H1 (cell line): ENCODE measurements at regions not wholly inside any gene's neighbourhood (a gene's known extent, or its start where the extent isn't known, plus 50 kb on each side); places are given as distances from the start of the nearest gene placed in this dataset.

Experiments
- CTCF ChIA-PET: fragments of 300-600 bp; sonication (Branson Sonifier 250); formaldehyde crosslinking; loops from one replicate; lab custom pipeline; 2021; ENCODE audit not compliant: partially characterized antibody; lab: Charles Lee
- POLR2A ChIA-PET: fragments of 300-600 bp; sonication (Branson Sonifier 250); formaldehyde crosslinking; loops from one replicate; lab custom pipeline; 2021; ENCODE audit warnings: inconsistent platforms; ENCODE audit not compliant: partially characterized antibody; lab: Charles Lee
- DNase-seq, 2 experiments: peaks; one replicate each; pipeline versions ENCODE4 v3.0.0 to v3.0.0-alpha.2; 2010 to 2022; ENCODE audit warnings: low spot score in 2 of 2, low read depth in 1 of 2, mixed read lengths in 1 of 2
- FAIRE-seq: peaks from 2 replicates; lab custom pipeline; 2011; peaks lifted over from hg19 to GRCh38; lab: Jason Lieb, UNC
- H2AFZ ChIP-seq: 2 replicates; pipeline ENCODE4 v1.8.1; 2012; ENCODE audit warnings: low read length, inconsistent platforms
- H2AK5ac ChIP-seq: 2 replicates; pipeline ENCODE4 v1.6.1; 2013; ENCODE audit warnings: low read depth, low read length
- H2BK120ac ChIP-seq: replicated peaks from 2 replicates; pipeline ENCODE3; 2013; ENCODE audit warnings: low read depth, low read length, inconsistent platforms
- H2BK12ac ChIP-seq: 2 replicates; pipeline ENCODE4 v1.6.1; 2013; ENCODE audit warnings: low read depth, low read length
- H2BK15ac ChIP-seq: 2 replicates; pipeline ENCODE4 v1.6.1; 2013; ENCODE audit warnings: low read length
- H2BK20ac ChIP-seq: 2 replicates; pipeline ENCODE4 v1.6.1; 2013; ENCODE audit warnings: low read length
- H2BK5ac ChIP-seq: 2 replicates; pipeline ENCODE4 v1.6.1; 2013; ENCODE audit warnings: low read depth, low read length
- H3K14ac ChIP-seq: 2 replicates; pipeline ENCODE4 v1.6.1; 2013; ENCODE audit warnings: inconsistent platforms; ENCODE audit not compliant: insufficient read length
- H3K18ac ChIP-seq: 2 replicates; pipeline ENCODE4 v1.6.1; 2013; ENCODE audit warnings: low read length; ENCODE audit errors: extremely low read depth
- H3K23ac ChIP-seq: 2 replicates; pipeline ENCODE4 v1.6.1; 2013; ENCODE audit warnings: inconsistent platforms; ENCODE audit not compliant: insufficient read length
- H3K23me2 ChIP-seq: 2 replicates; pipeline ENCODE4 v1.6.1; 2013; ENCODE audit warnings: low read depth, low read length
- H3K27ac ChIP-seq: 2 replicates; pipeline ENCODE4 v1.6.1; 2011; ENCODE audit warnings: low read depth, low read length, inconsistent platforms
- H3K27me3 ChIP-seq, 4 experiments: replicated peaks in 1 of 4; 1 replicate in 1 of 4; 2 replicates in 3 of 4; pipeline versions ENCODE4 v1.6.1 to v1.8.1; 2011 to 2013; ENCODE audit warnings: low read length in 3 of 4, mild to moderate bottlenecking in 3 of 4, inconsistent platforms in 2 of 4, mixed read lengths in 2 of 4, moderate library complexity in 1 of 4; ENCODE audit not compliant: control insufficient read depth in 3 of 4, insufficient read depth in 3 of 4; ENCODE audit errors: extremely low read depth in 1 of 4
- H3K36me3 ChIP-seq, 4 experiments: 2 replicates each; pipeline versions ENCODE4 v1.6.1 to v1.8.1; 2011 to 2013; ENCODE audit warnings: mild to moderate bottlenecking in 4 of 4, low read length in 3 of 4, moderate library complexity in 2 of 4, control low read depth in 1 of 4, inconsistent platforms in 1 of 4; ENCODE audit not compliant: insufficient read depth in 4 of 4, control insufficient read depth in 2 of 4
- H3K4ac ChIP-seq: replicated peaks from 2 replicates; pipeline ENCODE3; 2013; ENCODE audit warnings: low read length, low read depth, mixed read lengths, inconsistent platforms; ENCODE audit not compliant: insufficient read length
- H3K4me1 ChIP-seq, 4 experiments: replicated peaks in 1 of 4; 1 replicate in 1 of 4; 2 replicates in 3 of 4; pipeline versions ENCODE4 v1.6.1 to v1.8.1; 2011 to 2013; ENCODE audit warnings: low read length in 3 of 4, inconsistent platforms in 2 of 4, mixed read lengths in 1 of 4; ENCODE audit not compliant: insufficient read depth in 4 of 4, control insufficient read depth in 3 of 4
- H3K4me2 ChIP-seq, 2 experiments: 2 replicates each; pipeline versions ENCODE4 v1.6.1 to v1.8.1; 2011 to 2013; ENCODE audit warnings: low read depth in 2 of 2, low read length in 2 of 2, control low read depth in 1 of 2, inconsistent platforms in 1 of 2, mild to moderate bottlenecking in 1 of 2; ENCODE audit not compliant: insufficient read depth in 1 of 2
- H3K4me3 ChIP-seq, 4 experiments: fragments of 200-600, 300-600 bp in 1 of 4; sonication (generic), shearing (Covaris generic), sonication (Bioruptor Twin) in 1 of 4; 2 replicates each; pipeline versions ENCODE4 v1.5.1 to v1.8.1; 2011 to 2016; ENCODE audit warnings: low read length in 4 of 4, low read depth in 3 of 4, control low read depth in 2 of 4, inconsistent platforms in 2 of 4, mild to moderate bottlenecking in 2 of 4, mixed read lengths in 1 of 4, moderate library complexity in 1 of 4; ENCODE audit not compliant: insufficient read depth in 2 of 4; ENCODE audit errors: extremely low read depth in 1 of 4
- H3K56ac ChIP-seq: replicated peaks from 2 replicates; pipeline ENCODE3; 2013; ENCODE audit warnings: low read depth, mild to moderate bottlenecking, mixed read lengths, low read length, inconsistent platforms; ENCODE audit not compliant: insufficient read length
- H3K79me1 ChIP-seq: 2 replicates; pipeline ENCODE4 v1.6.1; 2013; ENCODE audit warnings: low read depth, low read length, control low read depth
- H3K79me2 ChIP-seq, 2 experiments: 2 replicates each; pipeline versions ENCODE4 v1.6.1 to v1.8.1; 2012 to 2013; ENCODE audit warnings: low read length in 2 of 2, mild to moderate bottlenecking in 2 of 2, inconsistent platforms in 1 of 2; ENCODE audit not compliant: insufficient read depth in 2 of 2, control insufficient read depth in 1 of 2
- H3K9ac ChIP-seq, 4 experiments: replicated peaks in 1 of 4; 1 replicate in 1 of 4; 2 replicates in 3 of 4; pipeline versions ENCODE4 v1.6.1 to v1.8.1; 2011 to 2013; ENCODE audit warnings: low read depth in 3 of 4, low read length in 3 of 4, control low read depth in 2 of 4, mild to moderate bottlenecking in 2 of 4, moderate library complexity in 2 of 4, inconsistent platforms in 1 of 4; ENCODE audit errors: extremely low read depth in 1 of 4
- H3K9me3 ChIP-seq, 2 experiments: 2 replicates each; pipeline versions ENCODE4 v1.6.1 to v1.8.1; 2012 to 2013; ENCODE audit warnings: mild to moderate bottlenecking in 2 of 2, moderate library complexity in 2 of 2, control low read depth in 1 of 2, inconsistent platforms in 1 of 2, low read depth in 1 of 2, low read length in 1 of 2, mixed read lengths in 1 of 2; ENCODE audit not compliant: insufficient read depth in 2 of 2
- H4K20me1 ChIP-seq, 2 experiments: replicated peaks in 1 of 2; 2 replicates each; pipeline versions ENCODE3 to v1.8.1; 2011 to 2013; ENCODE audit warnings: inconsistent platforms in 2 of 2, low read length in 2 of 2, mild to moderate bottlenecking in 1 of 2; ENCODE audit not compliant: insufficient read depth in 2 of 2, control insufficient read depth in 1 of 2
- H4K5ac ChIP-seq: 2 replicates; pipeline ENCODE4 v1.6.1; 2013; ENCODE audit warnings: low read length, low read depth, mixed read lengths, inconsistent platforms; ENCODE audit not compliant: insufficient read length
- H4K8ac ChIP-seq: 2 replicates; pipeline ENCODE4 v1.8.0; 2013; ENCODE audit warnings: mild to moderate bottlenecking, moderate library complexity, low read length, inconsistent platforms; ENCODE audit not compliant: insufficient read depth; ENCODE audit errors: extremely low read depth
- H4K91ac ChIP-seq: replicated peaks from 2 replicates; pipeline ENCODE3; 2013; ENCODE audit warnings: low read length, mixed read lengths, inconsistent platforms; ENCODE audit not compliant: insufficient read length
- CBX5 ChIP-seq: fragments of 300-800, 300-1000 bp; sonication (generic); IDR thresholded peaks from 2 replicates; pipeline ENCODE4 v1.7.1; 2016; ENCODE audit warnings: antibody characterized with exemption, low read length, low read depth
- CBX8 ChIP-seq: fragments of 300-800, 300-1000 bp; sonication (generic); IDR thresholded peaks from 2 replicates; pipeline ENCODE4 v1.7.1; 2016; ENCODE audit warnings: low read depth, low read length, borderline replicate concordance
- CEBPB ChIP-seq: IDR thresholded peaks from 2 replicates; pipeline ENCODE4 v1.6.1; 2012; ENCODE audit warnings: low read depth, low read length
- WGBS, 2 experiments: shearing (Covaris generic) in 1 of 2; methylation state at CpG; one replicate each; pipeline versions ENCODE4 v1.1.6 to v1.1.7; 2013 to 2015; ENCODE audit warnings: low lambda C conversion rate in 2 of 2, mixed read lengths in 2 of 2, inconsistent platforms in 1 of 2, low coverage in 1 of 2, missing lambda C conversion rate in 1 of 2; ENCODE audit not compliant: insufficient replicate concordance in 2 of 2, insufficient coverage in 1 of 2, insufficient read length in 1 of 2; ENCODE audit errors: extremely low coverage in 1 of 2, missing lambda C conversion rate in 1 of 2; 5-methylcytosine and 5-hydroxymethylcytosine counted together
- TF ChIP-seq, protein P1 (sequence below): IDR thresholded peaks from 2 replicates; pipeline ENCODE4 v1.6.1; 2011; ENCODE audit warnings: low read length, improper control_type of control experiment

DNA sequence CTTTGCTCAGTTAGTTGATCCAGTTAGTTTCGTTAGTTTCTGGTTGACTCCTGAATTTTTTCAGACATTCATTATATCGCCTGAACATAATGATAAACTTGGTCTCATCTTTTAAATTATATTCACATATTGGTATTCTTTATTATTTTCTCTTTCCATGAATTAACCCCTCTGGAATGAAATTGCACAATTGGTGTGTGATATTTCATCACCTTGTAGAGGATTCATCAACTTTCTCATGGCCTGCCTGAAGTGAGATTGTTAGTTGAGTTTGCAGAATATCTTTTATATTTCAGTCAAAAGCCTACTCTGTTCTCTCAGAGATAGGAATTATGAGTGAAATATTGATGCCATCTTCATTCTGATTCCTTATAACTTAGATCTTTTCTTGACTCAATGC is 1160.6 kb upstream of the AGA start (continued):
- TF ChIP-seq CBX8 = no peak

DNA sequence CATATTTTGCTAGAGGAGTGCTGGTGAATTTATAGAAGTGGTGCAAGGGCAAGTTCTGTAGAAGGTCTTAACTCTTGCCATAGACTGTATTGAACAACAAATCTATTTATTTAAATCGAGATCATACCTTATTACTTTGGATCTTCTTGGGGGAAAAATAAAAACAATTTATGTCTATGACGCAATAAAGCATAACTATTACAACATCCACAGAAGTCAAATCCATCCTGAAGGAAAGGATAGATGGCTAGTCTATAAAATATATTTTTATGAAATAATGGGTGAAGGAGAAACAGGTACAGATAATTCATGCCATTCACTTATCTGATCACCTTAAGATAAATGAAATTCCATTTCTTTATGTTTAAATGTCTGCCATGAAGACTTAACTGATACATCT is 1168.8 kb upstream of the AGA start:
- Histone ChIP-seq H3K4ac (no peak overlapping the region), H4K91ac (no peak overlapping the region), H2BK15ac (no peak overlapping the region), H3K18ac (no peak overlapping the region), H2AFZ (no peak overlapping the region), H3K27ac (no peak overlapping the region), H3K14ac (no peak overlapping the region), H3K23ac (no peak overlapping the region), H3K56ac (no peak overlapping the region), H3K36me3 (no peaks in the 10 kb centered on the region), H3K79me2 (no peaks in the 10 kb centered on the region), H2BK5ac (no peak overlapping the region), H2BK120ac (no peak overlapping the region), H4K8ac (no peak overlapping the region), H3K9ac (no peak overlapping the region), H3K23me2 (no peaks in the 10 kb centered on the region), H3K4me3 (no peak overlapping the region), H2BK12ac (no peak overlapping the region), H3K4me2 (no peak overlapping the region), H2AK5ac (no peak overlapping the region), H4K5ac (no peak overlapping the region), H2BK20ac (no peak overlapping the region), H3K9me3 (no peaks in the 10 kb centered on the region), H3K4me1 (no peaks in the 10 kb centered on the region), H4K20me1 (no peaks in the 10 kb centered on the region), H3K27me3 (no peaks in the 10 kb centered on the region), H3K79me1 (no peaks in the 10 kb centered on the region)
- TF ChIP-seq CBX5 (no peak), CEBPB (peak; percentile 93)
- TF ChIP-seq, protein P1, sequence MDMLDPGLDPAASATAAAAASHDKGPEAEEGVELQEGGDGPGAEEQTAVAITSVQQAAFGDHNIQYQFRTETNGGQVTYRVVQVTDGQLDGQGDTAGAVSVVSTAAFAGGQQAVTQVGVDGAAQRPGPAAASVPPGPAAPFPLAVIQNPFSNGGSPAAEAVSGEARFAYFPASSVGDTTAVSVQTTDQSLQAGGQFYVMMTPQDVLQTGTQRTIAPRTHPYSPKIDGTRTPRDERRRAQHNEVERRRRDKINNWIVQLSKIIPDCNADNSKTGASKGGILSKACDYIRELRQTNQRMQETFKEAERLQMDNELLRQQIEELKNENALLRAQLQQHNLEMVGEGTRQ = no peak
- 89% methylated on average over 2 of the region's 2 CpGs; no CpG with 5 or more reads in 1 of the 2 experiments for WGBS, 2 experiments
- DNase-seq (no peak), FAIRE-seq (no peak)
- POLR2A ChIA-PET = no interaction called here
- CTCF ChIA-PET = no interaction called here
